H9 (cell line): ENCODE measurements at regions not wholly inside any gene's neighbourhood (a gene's known extent, or its start where the extent isn't known, plus 50 kb on each side); places are given as distances from the start of the nearest gene placed in this dataset.

Experiments
- DNase-seq: peaks from one replicate; pipeline ENCODE4 v3.0.0-alpha.2; 2017
- H2AFZ ChIP-seq: one replicate; pipeline ENCODE4 v1.6.1; 2013; ENCODE audit warnings: mild to moderate bottlenecking, low read length, control low read depth, moderate library complexity
- H2AK5ac ChIP-seq: 2 replicates; pipeline ENCODE4 v1.6.1; 2013; ENCODE audit warnings: low read length, control low read depth, mixed read lengths; ENCODE audit not compliant: insufficient read length
- H2BK120ac ChIP-seq: one replicate; pipeline ENCODE4 v1.6.1; 2013; ENCODE audit warnings: low read depth, mild to moderate bottlenecking, low read length, control low read depth, inconsistent platforms; ENCODE audit not compliant: poor library complexity, severe bottlenecking
- H2BK12ac ChIP-seq: 2 replicates; pipeline ENCODE4 v1.6.1; 2013; ENCODE audit warnings: low read length, control low read depth, mixed read lengths, low read depth; ENCODE audit not compliant: insufficient read length
- H2BK15ac ChIP-seq: 2 replicates; pipeline ENCODE4 v1.6.1; 2013; ENCODE audit warnings: low read depth, low read length, control low read depth
- H2BK20ac ChIP-seq: one replicate; pipeline ENCODE4 v1.6.1; 2013; ENCODE audit warnings: low read depth, mild to moderate bottlenecking, low read length, control low read depth, inconsistent platforms; ENCODE audit not compliant: poor library complexity, severe bottlenecking
- H2BK5ac ChIP-seq: 2 replicates; pipeline ENCODE4 v1.6.1; 2013; ENCODE audit warnings: low read length, control low read depth, mixed read lengths; ENCODE audit not compliant: insufficient read length
- H3K14ac ChIP-seq: 2 replicates; pipeline ENCODE4 v1.6.1; 2013; ENCODE audit warnings: low read length, control low read depth; ENCODE audit not compliant: insufficient read depth
- H3K18ac ChIP-seq: 2 replicates; pipeline ENCODE4 v1.6.1; 2013; ENCODE audit warnings: low read depth, mild to moderate bottlenecking, mixed read lengths, low read length, control low read depth; ENCODE audit not compliant: insufficient read length
- H3K23ac ChIP-seq: 2 replicates; pipeline ENCODE4 v1.6.1; 2013; ENCODE audit warnings: low read length, control low read depth, mixed read lengths, low read depth; ENCODE audit not compliant: insufficient read length
- H3K23me2 ChIP-seq: 2 replicates; pipeline ENCODE4 v1.6.1; 2013; ENCODE audit warnings: low read depth, mild to moderate bottlenecking, mixed read lengths, low read length, control low read depth; ENCODE audit not compliant: insufficient read length, poor library complexity, severe bottlenecking
- H3K27ac ChIP-seq: 2 replicates; pipeline ENCODE4 v1.5.1; 2013; ENCODE audit warnings: low read length, control low read depth, mixed read lengths, low read depth; ENCODE audit not compliant: insufficient read length
- H3K27me3 ChIP-seq: 2 replicates; pipeline ENCODE4 v1.6.1; 2013; ENCODE audit warnings: low read length, control low read depth, inconsistent platforms; ENCODE audit not compliant: insufficient read depth
- H3K4ac ChIP-seq: 2 replicates; pipeline ENCODE4 v1.6.1; 2013; ENCODE audit warnings: low read depth, mild to moderate bottlenecking, control low read depth, inconsistent platforms, low read length, moderate library complexity
- H3K4me1 ChIP-seq: 2 replicates; pipeline ENCODE4 v1.6.1; 2013; ENCODE audit warnings: low read length, control low read depth, inconsistent platforms; ENCODE audit not compliant: insufficient read depth
- H3K4me2 ChIP-seq: 2 replicates; pipeline ENCODE4 v1.6.1; 2013; ENCODE audit warnings: low read length, control low read depth, mixed read lengths; ENCODE audit not compliant: insufficient read length, insufficient read depth
- H3K56ac ChIP-seq: 2 replicates; pipeline ENCODE4 v1.6.1; 2013; ENCODE audit warnings: low read depth, mild to moderate bottlenecking, mixed read lengths, low read length, control low read depth; ENCODE audit not compliant: insufficient read length
- H3K79me1 ChIP-seq: 2 replicates; pipeline ENCODE4 v1.6.1; 2013; ENCODE audit warnings: low read depth, mild to moderate bottlenecking, moderate library complexity, low read length, control low read depth, inconsistent platforms; ENCODE audit not compliant: insufficient read depth, poor library complexity, severe bottlenecking
- H3K79me2 ChIP-seq: 2 replicates; pipeline ENCODE4 v1.6.1; 2013; ENCODE audit warnings: low read length, control low read depth, inconsistent platforms; ENCODE audit not compliant: insufficient read depth
- H3K9ac ChIP-seq: 2 replicates; pipeline ENCODE4 v1.6.1; 2013; ENCODE audit warnings: low read length, control low read depth, mixed read lengths; ENCODE audit not compliant: insufficient read length; ENCODE audit errors: extremely low read depth
- H3K9me3 ChIP-seq: one replicate; pipeline ENCODE4 v1.6.1; 2013; ENCODE audit warnings: low read depth, low read length, inconsistent platforms; ENCODE audit not compliant: control insufficient read depth
- H3T11ph ChIP-seq: one replicate; pipeline ENCODE4 v1.6.1; 2013; ENCODE audit warnings: mild to moderate bottlenecking, low read length, control low read depth, inconsistent platforms
- H4K20me1 ChIP-seq: one replicate; pipeline ENCODE4 v1.6.1; 2013; ENCODE audit not compliant: control insufficient read depth, insufficient read length, insufficient read depth
- H4K5ac ChIP-seq: 2 replicates; pipeline ENCODE4 v1.6.1; 2013; ENCODE audit warnings: low read depth, mild to moderate bottlenecking, mixed read lengths, low read length, control low read depth; ENCODE audit not compliant: insufficient read length
- H4K8ac ChIP-seq: replicated peaks from 2 replicates; pipeline ENCODE4 v1.6.1; 2013; ENCODE audit warnings: low read length, control low read depth, mixed read lengths, low read depth; ENCODE audit not compliant: insufficient read length
- H4K91ac ChIP-seq: 2 replicates; pipeline ENCODE4 v1.6.1; 2013; ENCODE audit warnings: low read depth, mild to moderate bottlenecking, moderate library complexity, mixed read lengths, low read length, control low read depth; ENCODE audit not compliant: insufficient read length
- H3K27ac Mint-ChIP-seq, 3 experiments: 2 replicates in 2 of 3; 3 replicates in 1 of 3; pipeline ENCODE4 v1.8.0; 2020 to 2021; ENCODE audit warnings: mixed read lengths in 3 of 3, mild to moderate bottlenecking in 1 of 3, moderate library complexity in 1 of 3
- H3K27me3 Mint-ChIP-seq: 2 replicates; pipeline ENCODE4 v1.8.0; 2021; ENCODE audit warnings: low read depth, mild to moderate bottlenecking, moderate library complexity, mixed read lengths
- H3K36me3 Mint-ChIP-seq, 3 experiments: 2 replicates in 2 of 3; 3 replicates in 1 of 3; pipeline ENCODE4 v1.8.0; 2020 to 2021; ENCODE audit warnings: low read depth in 3 of 3, mixed read lengths in 3 of 3; ENCODE audit not compliant: insufficient read depth in 1 of 3
- H3K4me1 Mint-ChIP-seq, 2 experiments: 2 replicates each; pipeline ENCODE4 v1.8.0; 2020; ENCODE audit warnings: mixed read lengths in 2 of 2
- H3K4me3 Mint-ChIP-seq, 2 experiments: 2 replicates in 1 of 2; 3 replicates in 1 of 2; pipeline ENCODE4 v1.8.0; 2020 to 2021; ENCODE audit warnings: mild to moderate bottlenecking in 2 of 2, mixed read lengths in 2 of 2, moderate library complexity in 1 of 2
- H3K9me3 Mint-ChIP-seq, 2 experiments: 2 replicates in 1 of 2; 3 replicates in 1 of 2; pipeline ENCODE4 v1.8.0; 2020; ENCODE audit warnings: mild to moderate bottlenecking in 2 of 2, mixed read lengths in 2 of 2, moderate library complexity in 1 of 2
- TF ChIP-seq, protein P1 (sequence below): fragments of 200-600 bp; sonication (generic); conservative IDR thresholded peaks from 3 replicates; pipeline ENCODE4 v1.8.0; 2021; ENCODE audit warnings: antibody characterized with exemption, mild to moderate bottlenecking

DNA sequence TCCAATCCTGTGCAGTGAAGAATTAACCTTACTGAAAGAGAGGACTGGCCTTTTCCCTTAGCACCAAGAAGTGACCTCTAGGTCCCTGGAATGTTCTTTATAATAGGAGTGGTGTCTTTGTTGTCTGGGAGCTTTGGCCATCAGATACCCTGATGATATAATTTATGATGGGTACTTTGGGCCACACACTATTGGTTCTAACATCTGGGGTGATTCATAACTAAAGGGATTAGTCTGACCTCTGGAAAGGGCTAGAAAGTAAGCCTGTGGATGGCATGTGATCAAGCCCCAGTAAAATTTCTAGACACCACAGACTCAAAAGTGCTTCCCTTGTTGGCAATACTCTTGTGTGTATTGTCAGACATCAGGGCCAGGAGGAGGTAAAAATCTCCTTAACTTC is 891.2 kb downstream of the KCNA4 start:
- no peak overlapping the region for H2BK120ac ChIP-seq
- H3K4me2 ChIP-seq = no peak overlapping the region
- H3K9me3 ChIP-seq = no peaks in the 10 kb centered on the region
- no peaks in the 10 kb centered on the region for H3K79me2 ChIP-seq
- no peak overlapping the region for H4K91ac ChIP-seq
- H4K8ac ChIP-seq = no peak overlapping the region
- H3K27me3 ChIP-seq = no peaks in the 10 kb centered on the region
- H3K18ac ChIP-seq = no peak overlapping the region
- H3K79me1 ChIP-seq = no peaks in the 10 kb centered on the region
- H2BK5ac ChIP-seq = no peak overlapping the region
- no peaks in the 10 kb centered on the region for H3K9me3 Mint-ChIP-seq
- DNase-seq = no peak
- H2BK15ac ChIP-seq = no peak overlapping the region
- no peak overlapping the region for H3K27ac ChIP-seq
- H3K4ac ChIP-seq = no peak overlapping the region
- no peak overlapping the region for H2AK5ac ChIP-seq
- peaks cover 0 to 3% of the 10 kb centered on the region in 2 experiments; a peak in 1 of 4 replicates for H3K4me1 Mint-ChIP-seq
- TF ChIP-seq, protein P1, sequence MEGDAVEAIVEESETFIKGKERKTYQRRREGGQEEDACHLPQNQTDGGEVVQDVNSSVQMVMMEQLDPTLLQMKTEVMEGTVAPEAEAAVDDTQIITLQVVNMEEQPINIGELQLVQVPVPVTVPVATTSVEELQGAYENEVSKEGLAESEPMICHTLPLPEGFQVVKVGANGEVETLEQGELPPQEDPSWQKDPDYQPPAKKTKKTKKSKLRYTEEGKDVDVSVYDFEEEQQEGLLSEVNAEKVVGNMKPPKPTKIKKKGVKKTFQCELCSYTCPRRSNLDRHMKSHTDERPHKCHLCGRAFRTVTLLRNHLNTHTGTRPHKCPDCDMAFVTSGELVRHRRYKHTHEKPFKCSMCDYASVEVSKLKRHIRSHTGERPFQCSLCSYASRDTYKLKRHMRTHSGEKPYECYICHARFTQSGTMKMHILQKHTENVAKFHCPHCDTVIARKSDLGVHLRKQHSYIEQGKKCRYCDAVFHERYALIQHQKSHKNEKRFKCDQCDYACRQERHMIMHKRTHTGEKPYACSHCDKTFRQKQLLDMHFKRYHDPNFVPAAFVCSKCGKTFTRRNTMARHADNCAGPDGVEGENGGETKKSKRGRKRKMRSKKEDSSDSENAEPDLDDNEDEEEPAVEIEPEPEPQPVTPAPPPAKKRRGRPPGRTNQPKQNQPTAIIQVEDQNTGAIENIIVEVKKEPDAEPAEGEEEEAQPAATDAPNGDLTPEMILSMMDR = no peak
- H2BK12ac ChIP-seq = no peak overlapping the region
- no peak overlapping the region for H4K5ac ChIP-seq
- no peaks in the 10 kb centered on the region for H4K20me1 ChIP-seq
- H3K56ac ChIP-seq = no peak overlapping the region
- H3K23me2 ChIP-seq = no peaks in the 10 kb centered on the region
- no peak overlapping the region for H2BK20ac ChIP-seq
- H3K36me3 Mint-ChIP-seq = no peaks in the 10 kb centered on the region
- no peak overlapping the region for H3K23ac ChIP-seq
- H3K27ac Mint-ChIP-seq = no peak overlapping the region
- no peak overlapping the region for H2AFZ ChIP-seq
- no peak overlapping the region for H3T11ph ChIP-seq
- no peak overlapping the region for H3K14ac ChIP-seq
- H3K27me3 Mint-ChIP-seq = no peaks in the 10 kb centered on the region
- H3K4me3 Mint-ChIP-seq = no peak overlapping the region
- H3K9ac ChIP-seq = no peak overlapping the region
- H3K4me1 ChIP-seq = no peaks in the 10 kb centered on the region
